ENCODE measurements at regions not wholly inside any gene's neighbourhood (a gene's known extent, or its start where the extent isn't known, plus 50 kb on each side); places are given as distances from the start of the nearest gene placed in this dataset.

GRCh38 chr9:110141227-110141793 is 66.6 kb downstream of the C9orf152 start:
- TF ChIP-seq EZH2 (IDR thresholded peaks at IDR 0.05; ENCODE audit: borderline replicate concordance, control insufficient read depth, low read depth, low read length): no peak
- no peak for TF ChIP-seq CTCF (IDR thresholded peaks at IDR 0.05 in 2 of 3, conservative IDR thresholded peaks at IDR 0.05 in 1 of 3; ENCODE audit: control insufficient read depth in 2 of 3, extremely low read depth in 1 of 3, insufficient read depth in 1 of 3, low read depth in 3 of 3, low read length in 3 of 3)
- no peak for TF ChIP-seq POLR2AphosphoS5 (IDR thresholded peaks at IDR 0.05; ENCODE audit: low read length)
- TF ChIP-seq ELK1 (IDR thresholded peaks at IDR 0.05; ENCODE audit: low read depth, low read length): no peak
- no peak for TF ChIP-seq MXI1 (IDR thresholded peaks at IDR 0.05; ENCODE audit: low read depth, low read length)
- no peak for TF ChIP-seq NR2C2 (IDR thresholded peaks at IDR 0.05; ENCODE audit: borderline replicate concordance, control insufficient read depth, insufficient read length, low read depth)
- no peak for TF ChIP-seq RB1 (IDR thresholded peaks at IDR 0.05; ENCODE audit: borderline replicate concordance)
- TF ChIP-seq BRCA1 (IDR thresholded peaks at IDR 0.05; ENCODE audit: low read depth, low read length): no peak
- no peak for TF ChIP-seq TAF1 (IDR thresholded peaks at IDR 0.05; ENCODE audit: borderline replicate concordance, low read depth, low read length)
- no peak for TF ChIP-seq SIX5 (IDR thresholded peaks at IDR 0.05; ENCODE audit: low read depth, low read length, severe bottlenecking)
- TF ChIP-seq NRF1 (conservative IDR thresholded peaks at IDR 0.05; ENCODE audit: low read depth, low read length): no peak
- no peak for TF ChIP-seq CHD2 (IDR thresholded peaks at IDR 0.05; ENCODE audit: borderline replicate concordance, low read depth, low read length)
- no peak for TF ChIP-seq ZSCAN29 (IDR thresholded peaks at IDR 0.05)
